Breast epithelium (tissue), 3 donors: ENCODE measurements at regions not wholly inside any gene's neighbourhood (a gene's known extent, or its start where the extent isn't known, plus 50 kb on each side); places are given as distances from the start of the nearest gene placed in this dataset.

Source experiments
- CTCF ChIP-seq, 3 donors: fragments of 450-650 bp; IDR thresholded peaks; one replicate each; pipeline ENCODE4 v1.5.1; 2016 to 2017; ENCODE audit warnings: antibody characterized with exemption in 3 of 3, mild to moderate bottlenecking in 3 of 3, moderate library complexity in 3 of 3
- POLR2A ChIP-seq: fragments of 450-650 bp; IDR thresholded peaks from one replicate; pipeline ENCODE4 v1.6.1; 2016; ENCODE audit warnings: antibody characterized with exemption, mild to moderate bottlenecking, moderate library complexity

GRCh38 chr14:51473351-51473750 lies 178.4 kb upstream of the FRMD6 start:
- TF ChIP-seq CTCF (IDR thresholded peaks at IDR 0.05) (no peak), POLR2A (no peak)
